ENCODE measurements at regions not wholly inside any gene's neighbourhood (a gene's known extent, or its start where the extent isn't known, plus 50 kb on each side); places are given as distances from the start of the nearest gene placed in this dataset.

DNA sequence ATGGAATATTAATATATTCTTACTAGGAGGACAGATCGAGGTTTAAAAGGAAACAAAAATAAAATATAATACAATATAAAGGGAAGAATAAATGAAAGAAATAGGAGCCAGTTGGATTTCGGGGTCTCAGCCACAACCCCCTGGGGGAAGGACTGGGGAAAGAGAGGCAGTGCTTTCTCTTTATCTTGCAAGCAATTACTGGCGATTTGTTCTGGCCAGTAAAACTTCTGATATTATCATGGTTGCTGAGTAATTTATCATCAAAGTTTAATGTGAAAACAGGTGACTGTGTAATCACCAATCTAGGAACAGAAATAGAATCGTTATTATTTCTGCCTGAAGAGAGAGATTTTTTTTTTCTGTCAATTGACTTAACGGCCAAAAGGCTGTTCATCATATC lies 917.7 kb upstream of the CELF4 start:
- no peak for DNase-seq (ENCODE audit: low read depth)

DNA sequence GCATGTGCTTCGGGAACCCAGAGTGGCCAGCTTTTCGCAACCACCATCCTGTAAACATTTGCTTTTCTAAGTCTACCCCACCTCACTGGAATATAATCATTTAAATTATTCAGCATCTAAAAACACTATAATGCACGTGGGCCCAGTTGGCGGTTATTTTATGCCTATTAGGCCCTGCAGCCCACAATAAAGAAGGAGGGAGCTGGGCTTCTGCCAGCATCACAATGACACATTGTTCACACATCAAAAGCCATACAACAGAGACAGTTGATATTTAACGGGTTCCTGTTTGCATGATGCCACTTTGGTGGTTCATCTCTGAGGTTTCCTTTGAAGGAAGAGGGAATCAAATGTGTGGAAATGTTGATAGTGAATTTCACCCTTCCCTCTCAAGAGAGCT lies 916.0 kb upstream of the CELF4 start:
- DNase-seq (ENCODE audit: low read depth): no peak

DNA sequence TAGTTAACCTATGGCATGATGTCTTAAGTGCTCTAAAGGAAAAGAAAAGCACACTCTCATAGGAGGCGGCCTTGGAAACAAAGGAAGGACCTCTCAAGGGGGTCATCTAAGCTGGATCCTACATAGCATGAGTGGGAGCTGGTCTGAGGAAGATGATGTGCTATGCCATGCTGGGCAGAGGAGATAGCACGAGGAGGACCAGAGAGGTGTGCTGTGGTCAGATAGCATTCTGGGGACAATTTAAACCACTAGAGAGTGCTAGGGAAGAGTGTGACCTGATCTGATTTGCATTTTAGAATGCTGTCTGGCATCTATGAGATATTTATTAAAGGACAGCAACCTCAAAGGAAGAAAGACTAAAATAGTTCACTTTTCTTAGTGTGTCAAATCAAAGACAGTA lies 910.1 kb upstream of the CELF4 start:
- no peak for DNase-seq (ENCODE audit: low read depth)

DNA sequence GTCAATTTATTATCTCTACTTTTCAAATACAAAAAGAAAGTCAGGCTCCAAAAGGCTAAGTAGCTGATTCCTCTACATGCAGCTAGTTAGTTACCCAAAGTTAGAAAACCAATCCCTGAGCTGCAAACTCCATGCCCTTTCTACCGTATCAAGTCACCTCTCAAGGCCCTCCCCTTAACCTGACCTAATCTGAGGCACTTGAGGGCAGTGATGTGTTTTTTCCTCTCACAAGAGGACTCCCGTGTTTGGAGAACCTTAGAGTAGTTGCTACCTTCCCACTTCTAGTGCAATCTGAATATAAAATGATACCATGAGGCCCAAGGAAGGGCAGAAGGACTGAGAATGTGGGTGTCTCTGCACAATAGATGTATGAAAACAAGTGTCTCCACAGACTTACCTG lies 907.9 kb upstream of the CELF4 start:
- DNase-seq (ENCODE audit: low read depth): no peak

DNA sequence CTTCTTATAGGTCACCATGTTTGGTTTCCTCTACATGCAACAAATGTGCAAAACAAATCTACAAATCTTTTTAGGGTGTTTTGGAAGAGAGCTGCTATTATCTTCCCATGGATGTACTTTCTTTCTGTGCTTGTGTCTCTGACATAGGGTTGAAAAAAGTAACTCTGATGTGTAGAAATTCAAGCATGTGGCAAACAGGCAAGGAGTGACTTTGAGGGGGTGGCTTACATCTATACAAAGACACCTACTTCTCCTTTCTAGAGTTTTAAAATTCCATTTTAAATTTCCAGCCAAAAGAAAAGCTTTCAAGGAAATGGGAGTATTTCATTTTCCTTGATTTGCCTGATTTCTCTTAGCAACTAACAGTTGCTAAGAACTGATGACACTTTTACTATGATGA lies 904.8 kb upstream of the CELF4 start:
- DNase-seq (ENCODE audit: low read depth): no peak

DNA sequence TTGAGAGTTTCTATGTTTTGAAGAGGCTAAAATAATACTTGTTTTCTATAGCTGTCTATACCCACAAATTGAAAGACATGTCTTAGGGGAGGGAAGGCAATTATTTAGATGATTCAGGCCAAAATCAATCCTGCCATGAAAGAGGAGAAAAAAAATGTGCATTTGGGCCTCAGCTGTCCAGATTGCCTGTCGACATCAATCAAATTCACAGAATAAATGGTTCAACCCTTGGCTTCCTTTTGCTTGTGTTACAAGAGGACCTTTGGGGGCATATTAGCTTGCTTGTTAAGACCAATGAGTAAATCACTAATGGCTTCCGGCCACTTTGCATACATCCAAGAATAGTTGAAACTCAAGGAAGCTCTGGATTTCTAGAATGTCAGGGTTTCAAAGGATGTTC lies 900.8 kb upstream of the CELF4 start:
- no peak for DNase-seq (ENCODE audit: low read depth)

DNA sequence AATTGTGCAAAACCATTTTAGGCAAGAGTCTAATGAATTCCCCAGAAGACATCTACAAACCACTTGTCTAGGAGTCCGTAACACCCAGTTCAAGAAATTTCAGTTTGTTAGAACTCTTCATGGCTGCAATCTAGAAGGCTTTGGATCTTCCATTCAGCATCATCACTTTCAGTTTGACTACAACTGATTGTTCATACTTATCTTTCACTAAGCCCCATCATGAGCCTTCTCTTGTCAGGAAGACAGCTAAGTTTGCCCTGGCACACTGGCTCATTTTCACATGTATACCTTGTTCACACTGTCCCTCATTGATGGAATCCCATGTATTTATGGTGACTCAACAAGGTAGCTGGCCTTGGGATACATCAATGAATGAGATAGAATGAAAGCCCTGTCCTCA lies 898.4 kb upstream of the CELF4 start:
- DNase-seq (ENCODE audit: low read depth): no peak

DNA sequence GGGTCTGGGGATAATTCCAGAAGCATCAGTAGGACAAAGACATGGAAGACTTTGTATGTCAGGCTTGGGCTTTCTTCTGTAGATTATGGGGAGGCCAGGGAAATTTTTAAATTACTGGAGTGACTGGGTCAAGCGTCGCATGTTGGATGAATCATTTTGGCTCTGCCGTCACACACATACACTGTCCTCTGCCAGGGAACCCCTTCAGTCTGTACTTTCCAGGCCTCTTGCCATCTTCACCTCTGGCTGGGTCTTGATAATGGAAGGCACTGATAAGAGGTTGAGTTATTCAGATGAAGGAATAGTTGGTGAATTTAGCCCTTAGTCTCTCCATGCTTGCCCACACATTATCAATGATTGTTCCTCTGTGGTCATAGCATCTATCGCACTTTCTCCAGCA lies 895.1 kb upstream of the CELF4 start:
- DNase-seq (ENCODE audit: low read depth): no peak

DNA sequence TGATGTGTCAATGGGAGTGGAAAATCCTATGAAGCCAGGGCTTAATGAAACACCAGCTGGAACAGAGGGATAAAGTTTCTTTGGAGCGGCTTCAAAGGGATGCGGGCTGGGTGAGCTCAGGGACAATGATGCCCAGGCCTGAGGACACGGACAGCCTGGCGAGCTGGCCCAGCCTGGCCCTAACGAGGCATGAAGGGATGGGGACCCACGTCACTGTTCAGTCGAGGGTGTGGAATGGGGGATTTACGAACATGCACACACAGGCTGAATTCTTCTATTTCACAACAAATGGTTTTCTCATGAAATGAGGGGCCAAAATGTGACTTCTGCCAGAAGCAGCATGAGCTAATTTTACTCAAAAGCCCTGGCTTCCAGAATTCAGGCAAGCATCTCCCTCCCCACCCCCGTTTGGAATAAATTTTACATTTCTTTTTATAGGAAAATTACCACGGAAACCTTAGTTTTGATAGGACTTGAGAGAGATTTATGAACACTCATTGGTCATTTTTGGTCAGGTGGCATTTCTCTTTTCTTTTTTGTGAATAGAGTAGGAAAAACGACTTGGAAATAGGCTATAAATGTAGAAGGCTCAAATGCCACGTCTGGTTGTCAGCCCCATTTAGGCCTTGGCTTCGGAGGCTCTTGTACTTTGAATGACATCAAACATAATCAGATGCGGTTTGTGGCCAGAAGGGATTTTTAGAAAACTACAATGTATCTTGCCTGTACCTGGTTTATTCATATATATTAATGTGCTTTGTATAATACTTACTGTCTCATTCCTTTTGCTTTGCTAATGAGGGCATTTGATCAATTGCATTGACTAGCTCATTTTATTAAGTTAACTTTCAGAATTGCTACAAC lies 893.8 kb upstream of the CELF4 start:
- no peak for DNase-seq (ENCODE audit: low read depth)

DNA sequence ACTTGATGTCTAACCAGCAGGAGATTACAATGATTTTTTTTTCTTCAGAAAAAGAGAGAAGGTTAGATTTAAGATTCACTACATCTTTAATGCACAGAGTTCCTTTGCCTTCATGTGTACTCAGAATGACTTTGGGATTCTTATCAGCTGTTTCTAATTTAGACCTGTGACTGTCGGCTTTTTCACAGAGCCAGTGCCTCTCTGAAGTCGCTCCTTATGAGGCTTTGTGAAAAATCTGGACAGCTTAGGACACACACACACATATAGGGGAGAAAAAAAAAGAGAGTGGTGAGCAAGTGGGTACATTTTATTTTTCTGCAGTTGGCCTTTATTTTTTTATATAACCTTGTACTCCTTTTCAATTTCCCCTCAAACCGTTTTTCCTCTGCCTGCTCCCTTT lies 893.1 kb upstream of the CELF4 start:
- no peak for DNase-seq (ENCODE audit: low read depth)

DNA sequence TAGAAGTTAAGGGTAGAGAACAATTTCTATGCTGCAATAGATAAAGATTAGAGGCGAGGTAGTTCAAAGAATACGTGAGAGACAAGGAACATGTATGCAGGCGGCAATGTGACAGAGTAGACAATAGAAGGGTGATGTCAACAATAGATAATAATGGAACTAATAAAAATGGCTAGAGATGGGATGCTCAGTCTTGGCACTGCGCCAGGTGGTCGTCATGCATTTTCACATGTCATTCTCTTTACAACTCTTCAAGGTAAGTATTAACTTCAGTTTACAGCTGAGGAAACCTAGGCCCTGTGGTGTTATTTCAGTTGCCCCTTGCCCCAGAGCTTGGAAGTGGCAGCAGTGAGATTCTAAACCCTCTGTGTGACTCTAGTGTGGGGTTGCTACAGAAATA lies 890.7 kb upstream of the CELF4 start:
- DNase-seq (ENCODE audit: low read depth): no peak

DNA sequence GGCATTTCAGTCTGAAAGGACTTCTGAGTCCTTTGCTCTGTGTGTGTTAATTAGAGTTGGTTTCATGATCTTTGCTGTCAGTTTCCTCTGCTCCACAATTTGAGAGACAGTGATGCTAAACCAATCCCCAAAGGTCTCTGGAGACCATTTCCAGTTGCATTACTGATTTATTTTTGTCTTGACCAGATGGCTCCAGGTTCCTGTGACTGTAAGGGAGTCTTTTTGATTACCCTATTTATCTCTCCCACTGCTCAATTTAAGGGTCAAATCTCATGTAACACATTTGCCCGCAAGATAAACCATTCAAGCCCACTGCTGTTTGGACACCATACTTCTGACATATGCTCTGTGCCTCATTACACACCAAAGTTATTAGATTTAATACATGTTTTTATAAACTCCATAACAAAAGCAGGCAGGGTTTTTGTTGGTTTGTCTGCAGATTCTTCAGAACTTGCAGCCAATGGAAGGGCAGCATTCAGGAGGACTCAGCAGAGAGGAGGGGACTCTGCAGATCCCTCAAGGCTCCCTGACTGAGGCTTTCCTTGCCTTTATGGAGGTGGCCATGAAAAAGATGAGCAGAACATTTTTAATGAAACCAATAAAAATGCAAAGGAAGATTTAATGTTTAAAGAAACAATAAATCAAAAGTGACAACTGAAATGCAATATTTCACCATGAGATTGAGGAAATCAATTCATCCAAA lies 889.3 kb upstream of the CELF4 start:
- no peak for DNase-seq (ENCODE audit: low read depth)

DNA sequence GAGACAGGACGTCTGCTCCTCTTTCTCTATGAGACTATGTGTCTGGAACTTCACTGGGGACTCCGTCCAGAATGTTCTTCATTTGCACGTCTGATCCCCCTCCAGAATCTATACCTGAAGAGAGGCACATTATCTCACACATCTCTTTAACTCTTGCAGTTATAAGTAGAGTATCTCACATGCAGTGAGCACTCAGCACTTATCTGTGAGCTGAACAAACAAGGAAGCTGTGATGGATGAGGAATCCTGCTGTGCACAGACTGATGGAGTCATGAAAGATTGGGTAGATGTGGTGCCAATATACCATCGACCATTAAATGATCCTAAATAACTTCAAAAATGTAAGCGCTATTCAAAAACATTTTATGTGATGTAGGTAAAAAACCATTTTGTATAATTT lies 888.3 kb upstream of the CELF4 start:
- no peak for DNase-seq (ENCODE audit: low read depth)

DNA sequence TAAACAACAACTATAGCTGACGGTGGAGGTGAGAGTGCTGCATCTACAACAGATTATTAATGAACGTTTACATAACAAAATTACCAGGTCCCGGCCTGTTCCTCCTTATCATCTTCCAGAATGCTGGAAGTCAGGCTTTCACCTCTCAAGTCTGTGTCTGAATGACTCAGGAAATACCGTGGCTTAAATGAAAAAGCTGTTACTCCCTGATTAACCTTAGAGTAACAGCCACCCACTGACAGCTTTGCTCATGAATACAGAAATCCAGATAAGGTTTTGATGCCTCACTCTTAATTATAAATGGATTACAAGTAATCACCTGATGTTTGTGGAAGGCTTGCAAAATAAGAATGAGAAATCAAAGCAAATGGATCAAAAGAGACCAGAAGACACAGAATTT lies 885.3 kb upstream of the CELF4 start:
- DNase-seq (ENCODE audit: low read depth): no peak

DNA sequence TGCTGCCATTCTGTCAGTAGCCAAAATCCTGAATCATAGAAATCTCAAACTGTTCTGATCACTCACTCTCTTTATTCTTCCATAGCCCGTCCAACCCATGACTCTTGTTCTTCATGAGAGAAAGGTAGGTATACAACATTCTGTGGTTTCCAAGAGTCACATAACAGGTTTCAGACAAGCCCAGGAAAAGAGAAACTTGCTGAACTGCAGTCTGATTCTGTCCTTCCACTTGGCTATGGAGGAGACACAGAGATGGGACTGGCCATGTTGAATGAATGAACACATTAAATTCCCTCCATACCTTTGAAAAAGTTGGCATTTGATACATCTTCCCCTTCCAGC lies 880.2 kb upstream of the CELF4 start:
- DNase-seq (ENCODE audit: low read depth): no peak

DNA sequence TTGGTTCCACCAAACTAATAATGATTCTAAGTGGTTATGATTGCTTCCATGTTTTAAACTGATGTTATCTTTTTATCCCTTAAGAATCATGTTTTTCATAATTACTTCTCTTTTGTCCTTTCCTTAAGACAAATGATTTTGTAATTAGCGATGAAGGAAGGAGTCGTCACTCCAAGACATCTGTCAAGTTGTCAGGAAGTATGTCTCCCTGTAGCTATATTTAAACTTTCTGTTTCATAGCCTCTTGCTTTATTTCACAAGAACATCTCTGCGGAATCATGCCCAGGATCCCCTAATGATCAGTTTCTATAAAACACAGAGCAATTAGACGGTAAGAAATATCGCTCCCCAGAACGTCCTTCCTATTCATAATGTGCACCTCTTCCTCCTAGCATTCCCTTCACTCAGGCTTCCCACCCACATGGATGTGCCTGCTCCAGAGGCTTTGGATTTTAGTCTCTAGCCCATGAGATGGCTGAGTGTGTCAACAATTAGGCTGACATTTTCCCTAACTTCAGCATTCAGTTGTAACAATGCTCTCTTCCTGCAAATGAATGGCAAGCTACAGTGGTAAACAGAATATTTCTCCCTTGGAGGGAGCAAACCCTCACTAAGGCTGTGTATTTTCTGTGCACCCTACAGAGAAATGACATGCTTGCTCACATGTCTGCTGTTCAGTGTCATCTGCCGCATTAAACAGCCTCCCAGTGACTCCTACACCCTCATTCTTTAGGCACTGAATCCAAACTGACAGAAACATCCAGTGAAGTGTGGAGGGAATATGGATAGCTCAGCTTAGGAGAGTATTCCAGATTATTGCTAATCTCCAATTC lies 879.6 kb upstream of the CELF4 start:
- no peak for DNase-seq (ENCODE audit: low read depth)

DNA sequence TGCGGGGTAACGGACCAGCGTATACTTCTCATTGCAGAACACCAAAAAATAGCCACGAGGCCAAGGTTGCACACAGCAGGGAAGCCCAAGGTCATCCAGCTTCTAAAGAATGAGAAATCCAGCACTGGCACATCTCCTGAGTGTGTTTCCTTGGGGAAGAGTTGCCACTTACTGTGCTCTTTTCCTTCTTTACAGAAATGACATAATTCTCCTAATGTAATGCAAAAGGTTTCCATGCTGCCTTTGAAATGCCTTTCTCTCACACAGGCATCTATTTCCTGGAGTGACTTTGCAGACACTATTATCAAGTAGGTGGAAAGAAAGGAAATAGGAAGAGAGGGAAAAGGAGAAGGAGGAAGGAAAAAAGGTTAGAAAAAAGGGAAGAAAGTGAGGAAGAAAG lies 862.1 kb upstream of the CELF4 start:
- no peak for DNase-seq (ENCODE audit: low read depth)

DNA sequence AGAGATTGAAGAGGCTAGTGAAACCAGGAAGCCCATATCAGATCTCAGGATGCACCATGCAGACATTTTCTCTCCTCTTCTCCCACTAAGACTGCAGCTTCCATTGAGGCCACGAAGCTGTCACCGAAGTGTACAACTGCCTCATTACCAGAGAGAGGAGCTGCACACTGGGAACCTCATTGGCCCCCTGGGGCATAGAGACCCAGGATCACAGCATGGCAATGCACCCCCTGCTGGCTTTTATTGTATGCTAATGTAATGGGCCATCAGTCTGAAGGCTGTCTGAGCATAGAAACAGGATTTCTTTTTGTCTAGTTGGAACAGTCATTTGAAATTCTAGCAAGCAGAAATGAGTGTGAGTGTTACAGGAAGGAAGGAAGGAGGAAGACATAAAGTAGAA lies 861.6 kb upstream of the CELF4 start:
- no peak for DNase-seq (ENCODE audit: low read depth)

DNA sequence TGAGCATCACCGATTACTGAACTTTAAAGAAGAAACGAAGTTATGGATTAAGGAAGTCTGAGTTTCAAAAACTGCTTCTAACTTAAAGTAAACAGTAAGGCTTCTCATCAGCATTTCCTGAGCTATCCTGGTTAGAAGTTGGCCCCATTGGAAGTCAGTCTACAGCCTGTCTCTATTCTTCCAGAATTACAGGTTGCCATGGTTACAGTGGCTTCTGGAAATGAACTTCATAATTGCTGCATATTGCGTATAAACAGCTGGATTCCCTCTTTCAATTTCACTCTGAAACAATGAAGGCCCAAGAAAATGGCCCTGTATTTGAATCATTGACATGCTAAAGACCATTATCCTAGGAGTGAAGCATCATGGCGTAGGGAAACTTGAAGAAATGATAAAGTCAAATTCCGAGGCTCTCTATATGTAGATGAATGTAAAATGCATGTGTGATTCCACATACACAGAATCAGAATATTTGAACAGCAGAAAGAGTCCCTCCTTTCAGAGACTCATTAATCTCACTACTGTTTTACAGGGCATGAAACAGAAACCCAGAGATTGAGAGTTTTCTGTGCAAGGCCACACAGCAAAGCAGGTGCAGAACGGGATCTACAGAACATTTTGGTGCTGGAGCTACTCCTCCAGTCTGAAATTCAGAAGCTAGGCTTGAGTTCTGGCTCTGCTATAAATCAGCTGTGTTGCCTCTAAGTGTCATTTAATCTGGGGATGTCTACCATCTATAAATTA lies 856.4 kb upstream of the CELF4 start:
- DNase-seq (ENCODE audit: low read depth): no peak

DNA sequence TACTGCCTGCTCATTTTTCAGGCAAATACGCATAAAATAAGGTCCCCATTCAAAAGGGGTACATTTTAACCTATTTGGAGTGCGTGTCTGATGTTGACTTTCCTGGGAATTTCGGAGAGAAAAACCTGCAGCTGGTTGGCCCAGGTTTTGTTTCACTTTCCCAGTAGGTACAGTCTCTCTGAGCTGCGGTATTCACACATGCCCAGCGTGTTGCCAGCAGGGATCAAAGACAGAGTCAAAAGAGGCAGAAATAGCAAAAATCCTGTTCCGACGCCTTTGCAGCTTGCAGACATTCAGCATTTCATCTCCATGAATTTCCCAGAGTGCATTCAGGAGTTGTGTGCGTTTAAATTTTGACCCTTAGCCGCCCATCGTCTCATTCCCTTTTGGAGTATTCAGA lies 855.4 kb upstream of the CELF4 start:
- no peak for DNase-seq (ENCODE audit: low read depth)

DNA sequence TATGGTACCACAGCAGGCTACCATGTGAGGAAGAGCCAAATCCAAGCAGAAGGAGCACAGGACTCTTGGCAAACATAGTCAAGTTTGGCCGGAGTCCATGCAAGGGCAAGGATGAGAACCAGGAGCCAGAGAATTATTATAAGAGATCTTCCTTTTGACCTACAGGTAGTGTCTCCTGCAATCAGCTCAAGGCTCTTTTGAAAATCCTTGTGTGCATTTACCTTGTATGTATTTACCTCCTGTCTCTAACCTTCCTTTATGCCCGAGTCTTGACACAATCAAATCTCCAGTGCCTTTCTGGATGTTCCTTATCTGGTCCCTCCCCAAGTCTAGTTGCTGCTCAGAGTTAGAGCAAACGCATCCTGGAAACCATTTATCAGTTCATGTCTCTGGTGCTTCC lies 855.0 kb upstream of the CELF4 start:
- DNase-seq (ENCODE audit: low read depth): no peak

DNA sequence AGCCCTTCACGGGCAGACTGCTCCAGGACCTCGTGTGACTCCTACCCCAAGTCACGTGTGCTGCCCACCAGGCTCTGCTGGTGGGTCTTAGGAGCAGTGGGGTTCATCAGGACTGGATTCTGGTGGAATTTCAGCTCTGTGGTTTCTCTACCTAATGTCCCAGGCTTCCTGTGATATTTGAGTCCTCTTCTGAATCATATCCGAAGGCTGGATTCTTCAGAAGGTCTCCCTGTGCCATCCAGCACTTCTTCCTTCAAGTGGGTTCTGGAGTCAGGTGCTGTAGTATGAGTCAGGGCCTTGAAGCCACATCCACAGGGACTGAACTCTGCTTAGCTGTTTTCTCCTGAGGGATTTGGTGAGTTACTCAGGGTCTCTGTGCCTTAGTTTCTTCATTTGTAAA lies 850.2 kb upstream of the CELF4 start:
- DNase-seq (ENCODE audit: low read depth): no peak
